HG03159 (cell line): ENCODE measurements at regions not wholly inside any gene's neighbourhood (a gene's known extent, or its start where the extent isn't known, plus 50 kb on each side); places are given as distances from the start of the nearest gene placed in this dataset.

Source experiments
- ATAC-seq: cut with Tn5 transposase; IDR thresholded peaks from one replicate; pipeline ENCODE4 v1.9.1; 2021; ENCODE audit warnings: mild to moderate bottlenecking, moderate library complexity; ENCODE audit not compliant: unreplicated experiment

DNA sequence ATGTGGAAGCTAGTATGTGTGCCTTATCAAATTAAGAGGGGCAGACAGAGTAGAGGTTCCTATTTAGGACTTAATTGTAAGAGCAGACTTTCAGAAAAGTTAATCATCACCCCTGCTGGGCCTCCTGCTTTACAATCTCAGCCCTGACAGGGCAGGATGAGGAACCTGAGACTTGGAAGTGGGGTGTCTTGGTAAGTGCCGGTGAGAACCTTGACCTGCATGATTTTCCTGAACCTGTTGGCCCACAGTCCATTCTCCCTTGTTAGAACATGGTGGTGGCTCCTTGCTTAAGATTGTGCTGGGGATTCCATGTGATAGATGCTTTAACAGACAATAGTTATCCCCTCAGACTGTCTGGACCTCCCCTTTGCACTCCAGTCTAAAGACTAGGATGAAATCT is 141.7 kb upstream of the TMEM72 start:
- ATAC-seq, result no peak

DNA sequence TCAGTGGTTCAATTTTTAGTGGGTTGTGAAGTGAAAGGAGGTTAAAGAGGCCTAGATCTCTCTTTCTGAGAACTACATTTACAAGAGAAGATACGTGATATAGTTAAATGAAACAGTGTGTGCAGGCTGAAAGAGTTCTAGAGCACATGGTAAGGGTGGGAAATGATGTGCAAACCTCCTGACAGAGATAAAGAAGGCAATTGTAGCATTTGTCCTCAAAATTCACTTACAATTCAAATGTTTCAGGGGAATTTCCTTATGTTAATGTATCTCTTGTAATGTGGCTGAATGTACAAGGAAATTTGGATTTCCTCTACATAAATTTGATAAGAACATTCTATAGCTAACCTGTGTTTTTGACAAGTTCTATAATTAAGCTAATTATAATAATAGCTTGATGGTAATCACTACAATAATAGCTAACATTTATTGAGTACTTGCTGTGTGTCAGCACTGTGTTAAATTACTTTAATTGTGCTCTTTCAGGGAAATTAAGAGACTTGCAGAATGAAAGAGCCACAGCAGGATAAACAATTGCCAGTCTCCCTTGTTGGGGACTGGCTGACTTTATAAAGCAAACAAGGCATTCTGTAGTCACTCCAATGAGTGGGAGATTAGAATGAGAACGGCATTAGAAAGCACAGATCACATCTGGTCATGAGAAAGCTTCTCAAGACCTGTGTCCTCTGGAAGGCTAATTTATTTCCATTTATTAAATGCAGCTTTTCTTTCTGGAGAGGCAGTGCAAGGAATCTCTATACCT is 139.7 kb upstream of the TMEM72 start:
- no peak for ATAC-seq

DNA sequence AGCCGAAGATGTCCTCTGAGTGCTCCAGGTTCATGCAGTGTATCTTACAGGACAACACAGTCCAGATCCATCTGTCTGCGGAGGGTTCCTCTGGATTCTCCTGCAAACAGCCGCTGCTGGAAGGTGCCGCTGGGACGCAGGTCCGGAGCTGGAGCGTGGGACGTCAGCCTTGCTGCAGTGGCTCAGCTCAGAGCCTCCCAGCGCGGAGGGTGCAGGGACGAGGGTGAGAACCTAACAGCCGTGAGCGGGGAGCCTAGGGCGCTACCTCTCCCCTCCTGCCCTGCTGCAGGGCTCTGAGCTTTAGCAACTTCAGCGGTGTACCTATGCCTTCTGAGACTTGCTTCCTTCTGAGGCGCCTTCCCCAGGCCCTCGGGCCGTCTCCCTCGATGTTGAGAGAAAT is 137.6 kb upstream of the TMEM72 start:
- ATAC-seq, result no peak

- no peak for ATAC-seq
Measured at GRCh38 chr10:44774676-44775401, 136.3 kb upstream of the TMEM72 start.

GRCh38 chr10:44775402-44775741 is 135.8 kb upstream of the TMEM72 start:
- no peak for ATAC-seq

DNA sequence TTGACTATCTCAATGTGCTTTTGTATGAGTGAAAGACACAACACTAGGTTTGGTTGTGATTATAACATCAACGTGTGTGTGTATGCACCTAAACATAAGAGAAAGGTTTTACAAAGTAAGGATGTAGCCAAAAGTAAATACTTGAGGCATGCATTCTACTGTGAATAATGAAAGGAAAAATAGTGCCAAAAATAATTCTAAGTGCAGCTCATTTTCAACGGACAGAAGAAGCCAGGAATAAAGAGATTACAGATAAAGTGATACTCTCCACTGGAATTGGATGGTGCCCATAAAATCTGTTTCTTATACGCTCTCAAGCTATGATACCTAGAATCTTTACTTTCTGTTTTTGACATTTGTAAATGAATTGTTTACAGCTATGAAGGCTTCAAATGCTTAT is 135.0 kb upstream of the TMEM72 start:
- ATAC-seq, result no peak

GRCh38 chr10:44779511-44779910 is 131.6 kb upstream of the TMEM72 start:
- ATAC-seq, result no peak

- no peak for ATAC-seq
Measured at GRCh38 chr10:44780426-44780825, 130.7 kb upstream of the TMEM72 start.

- no peak for ATAC-seq
Measured at GRCh38 chr10:44781131-44781530, 130.0 kb upstream of the TMEM72 start.

GRCh38 chr10:44786286-44786850 is 124.8 kb upstream of the TMEM72 start:
- no peak for ATAC-seq

DNA sequence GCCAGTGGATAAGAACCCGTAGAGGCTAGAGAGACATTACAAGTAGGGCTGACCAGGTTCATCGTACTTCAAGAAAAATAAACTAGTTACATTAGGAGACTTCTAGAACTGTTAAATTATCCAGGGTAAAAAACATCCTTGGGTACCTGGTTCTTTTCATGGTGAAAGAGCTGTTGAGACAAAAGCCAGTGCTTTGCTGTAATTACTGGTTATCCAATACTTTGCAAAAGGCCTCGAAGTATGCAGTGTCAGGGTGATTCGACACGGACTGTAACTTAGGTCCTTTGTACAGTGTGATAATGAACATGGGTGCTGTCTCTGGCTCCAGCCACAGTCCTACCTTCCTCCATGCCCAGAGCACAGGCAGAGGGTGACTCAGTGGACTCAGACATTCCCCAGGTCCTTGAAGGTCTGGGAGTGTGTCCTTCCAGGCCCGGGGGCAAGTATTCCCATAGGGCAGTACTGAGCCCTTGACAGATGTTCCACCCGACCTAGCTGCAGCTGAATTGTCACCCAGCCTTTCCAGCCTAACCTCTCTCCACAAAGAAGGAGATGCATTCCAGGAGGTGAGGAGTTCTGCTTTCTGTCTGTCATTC is 123.6 kb upstream of the TMEM72 start:
- ATAC-seq, result no peak

DNA sequence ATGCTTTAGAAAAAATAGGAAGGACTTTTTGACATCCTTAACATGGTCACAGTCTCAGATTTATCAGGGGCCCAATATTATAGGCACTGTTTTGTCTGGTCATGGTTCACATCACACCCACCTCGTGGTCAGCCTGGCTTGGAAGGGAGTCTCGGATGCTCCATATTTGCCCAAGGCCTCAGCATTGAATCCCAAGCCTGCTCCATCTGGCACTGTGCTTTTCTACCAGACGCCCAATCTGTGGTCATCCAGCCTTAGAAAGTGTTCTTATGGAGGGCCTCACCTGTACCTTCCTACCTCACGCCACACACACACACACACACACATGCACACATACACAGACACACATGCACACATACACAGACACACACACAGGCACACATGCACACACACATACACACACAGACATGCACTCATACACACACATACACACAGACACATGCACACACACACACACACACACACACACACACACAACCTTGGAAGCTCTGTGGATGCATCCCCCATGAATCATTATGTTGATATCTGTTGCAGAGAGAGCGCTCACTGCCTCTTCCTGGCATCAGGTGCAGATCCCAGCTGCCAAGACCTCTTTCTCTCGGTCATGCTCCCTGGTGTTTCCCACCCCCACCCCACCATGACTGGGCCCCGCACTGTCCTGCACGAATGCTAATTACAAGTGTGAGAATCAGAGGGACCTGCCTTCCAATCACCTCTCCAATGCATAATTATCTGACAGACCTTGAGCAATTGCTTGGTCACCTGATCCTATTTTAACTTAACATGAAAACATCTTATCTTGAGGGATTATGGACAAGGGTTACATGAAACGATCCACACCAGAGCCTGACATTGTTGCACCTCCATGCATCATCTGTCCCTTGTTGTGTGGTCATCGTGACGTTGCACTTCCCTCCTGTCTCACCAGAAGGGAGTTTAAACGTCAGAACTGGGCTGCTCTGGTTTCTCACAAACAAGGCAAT is 122.7 kb upstream of the TMEM72 start:
- no peak for ATAC-seq

DNA sequence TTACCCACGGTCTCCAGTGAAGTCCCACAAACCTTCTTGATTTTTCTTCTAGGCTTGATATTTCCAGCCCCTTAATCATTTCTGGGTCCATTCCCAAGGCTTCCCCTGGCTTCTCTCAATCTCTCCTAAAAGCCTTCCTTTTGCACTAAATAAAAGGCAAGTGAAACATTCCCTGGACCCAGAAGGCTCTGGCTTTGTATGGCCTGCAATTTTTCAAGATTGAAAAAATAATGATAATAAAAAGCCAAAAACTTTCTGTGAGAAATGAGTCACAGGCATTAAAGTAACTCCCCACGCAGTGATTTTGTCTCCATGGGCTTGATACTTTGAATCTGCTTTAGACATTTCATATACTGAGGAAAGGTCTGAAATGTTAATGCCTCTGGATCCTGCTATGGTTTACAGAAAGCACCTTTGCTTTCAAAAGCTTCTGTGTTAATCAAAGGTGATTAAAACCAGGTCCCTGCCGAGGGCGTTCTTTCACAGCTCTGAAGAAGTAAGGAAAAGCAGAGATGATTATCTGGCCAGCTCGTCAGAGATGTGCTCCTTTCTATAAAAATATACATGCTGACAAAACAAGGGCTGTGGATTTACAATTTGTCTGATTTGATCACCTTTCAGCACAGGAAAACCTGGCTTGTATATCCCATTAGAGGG is 118.9 kb upstream of the TMEM72 start:
- ATAC-seq, result no peak

GRCh38 chr10:44799966-44800365 is 111.2 kb upstream of the TMEM72 start:
- ATAC-seq, result no peak

DNA sequence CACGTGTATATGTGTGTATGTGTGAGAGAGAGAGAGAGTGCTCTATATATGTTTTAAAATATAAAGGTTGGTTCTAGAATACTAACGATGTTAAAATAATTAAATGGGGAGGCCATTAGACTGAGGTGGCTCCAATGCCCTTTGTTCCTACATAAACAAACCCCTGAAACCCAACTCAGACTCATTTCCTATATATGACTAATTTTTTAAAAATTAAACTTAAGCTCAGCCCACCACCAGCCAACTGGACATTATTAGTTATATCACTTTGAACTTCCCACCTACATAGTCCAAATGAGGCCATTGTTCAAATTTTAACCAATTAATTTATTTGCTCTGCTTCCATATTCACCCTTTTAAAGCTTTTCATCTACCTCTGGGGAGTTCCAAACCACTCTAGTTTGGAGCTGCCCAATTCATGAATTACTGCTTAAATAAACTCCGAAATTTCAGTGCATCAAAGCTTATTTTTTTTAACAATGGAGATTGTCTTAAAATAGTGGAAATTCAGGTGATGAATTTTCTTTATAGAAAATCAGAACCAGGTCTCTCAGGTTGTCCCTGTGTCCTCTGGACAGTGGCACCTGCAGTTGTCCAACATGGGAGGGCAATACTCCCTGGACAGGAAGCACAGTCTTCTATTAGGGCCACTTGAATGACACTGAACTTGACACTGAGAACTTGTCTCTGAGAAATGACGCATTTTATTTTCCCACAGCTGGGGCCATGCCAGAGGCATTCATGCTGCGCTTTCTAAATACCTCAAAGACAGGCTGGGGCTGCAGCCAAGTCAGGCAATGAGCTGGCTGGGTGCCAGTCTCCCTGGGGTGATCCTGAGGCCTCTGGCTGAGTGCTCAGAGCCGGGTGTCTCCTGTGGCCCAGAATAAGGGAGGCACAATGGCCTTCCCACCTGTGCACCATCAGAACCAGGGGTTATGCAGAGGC is 109.5 kb upstream of the TMEM72 start:
- ATAC-seq, result no peak

DNA sequence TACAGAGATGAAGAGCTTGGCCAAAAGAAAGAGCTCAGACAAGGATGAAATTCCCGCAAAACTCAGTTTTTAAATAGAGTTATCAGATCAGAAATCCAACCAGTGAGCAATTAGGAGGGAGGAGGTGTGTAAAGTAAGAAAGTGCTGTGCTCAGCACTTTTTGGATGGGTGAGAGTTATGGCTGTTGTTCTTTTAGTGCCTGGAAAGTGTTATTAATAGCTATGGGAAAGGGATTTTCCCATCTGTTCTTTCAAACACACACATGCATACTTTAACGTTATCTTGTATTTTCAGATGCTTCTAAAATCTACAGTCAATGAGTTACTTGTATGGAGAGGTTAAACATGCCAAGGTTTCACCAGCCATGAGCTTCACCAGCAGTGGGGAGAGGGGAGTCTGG is 107.3 kb upstream of the TMEM72 start:
- ATAC-seq, result no peak

GRCh38 chr10:44804661-44805060 is 106.5 kb upstream of the TMEM72 start:
- ATAC-seq, result no peak

GRCh38 chr10:44805466-44806210 is 105.5 kb upstream of the TMEM72 start:
- ATAC-seq, result no peak
